HFF-Myc (cell line): ENCODE measurements at regions not wholly inside any gene's neighbourhood (a gene's known extent, or its start where the extent isn't known, plus 50 kb on each side); places are given as distances from the start of the nearest gene placed in this dataset.

Experiments
- DNase-seq: peaks from one replicate; pipeline ENCODE4 v3.0.0-alpha.2; 2011; ENCODE audit warnings: low read depth; ENCODE audit errors: extremely low read depth
- H3K4me3 ChIP-seq: replicated peaks from 2 replicates; pipeline ENCODE4 v1.5.1; 2011; ENCODE audit warnings: low read depth, mild to moderate bottlenecking, control low read depth, low read length
- CTCF ChIP-seq: IDR thresholded peaks from 2 replicates; pipeline ENCODE4 v1.5.1; 2012; ENCODE audit warnings: mild to moderate bottlenecking, low read depth, low read length, control low read depth; ENCODE audit errors: missing control alignments

DNA sequence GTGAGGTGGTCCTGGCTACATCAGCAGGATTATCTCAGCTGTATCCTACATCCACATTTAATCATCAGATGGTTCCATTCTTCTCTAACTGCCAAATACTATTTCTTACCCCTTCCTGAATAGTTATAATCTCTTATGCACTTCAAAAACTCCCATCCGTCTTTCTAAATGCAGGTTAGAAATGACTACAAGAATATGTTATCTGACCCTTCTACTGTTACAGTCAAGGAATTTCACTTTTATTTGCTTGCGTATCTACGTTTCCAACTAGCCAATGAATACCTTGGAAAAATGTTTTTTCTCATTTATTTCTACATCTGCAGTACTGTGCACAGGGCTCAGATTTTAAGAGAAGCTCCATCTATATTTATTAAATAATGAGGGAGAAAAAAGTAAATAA is 709.9 kb downstream of the KCNT2 start:
- no peak overlapping the region for H3K4me3 ChIP-seq
- no peak for TF ChIP-seq CTCF

DNA sequence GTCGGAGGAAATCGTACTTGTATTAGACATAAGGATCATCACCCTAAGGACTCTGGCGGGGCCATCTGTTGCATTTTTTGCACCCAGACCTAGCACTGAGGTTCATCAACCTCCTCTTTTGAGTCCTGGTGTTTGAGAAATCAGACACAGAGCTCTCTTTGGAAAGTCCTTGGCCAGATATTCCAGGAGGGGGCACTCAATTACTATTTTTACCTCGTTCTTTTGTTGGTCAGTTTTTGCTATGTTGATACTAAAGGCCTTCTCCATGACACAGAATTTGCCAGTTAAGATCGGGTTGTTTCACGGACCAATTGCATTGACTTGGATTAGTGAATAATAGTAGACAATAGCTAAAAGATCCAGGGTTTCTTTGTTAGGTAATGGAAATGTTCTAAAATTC is 711.2 kb downstream of the KCNT2 start:
- no peak for DNase-seq
- H3K4me3 ChIP-seq = no peak overlapping the region
- no peak for TF ChIP-seq CTCF

More for the DNA sequence above, 709.9 kb downstream of the KCNT2 start:
- DNase-seq = no peak

GRCh38 chr1:195894411-195894810 is 713.8 kb downstream of the KCNT2 start:
- no peak overlapping the region for H3K4me3 ChIP-seq
- no peak for TF ChIP-seq CTCF
- DNase-seq = no peak

DNA sequence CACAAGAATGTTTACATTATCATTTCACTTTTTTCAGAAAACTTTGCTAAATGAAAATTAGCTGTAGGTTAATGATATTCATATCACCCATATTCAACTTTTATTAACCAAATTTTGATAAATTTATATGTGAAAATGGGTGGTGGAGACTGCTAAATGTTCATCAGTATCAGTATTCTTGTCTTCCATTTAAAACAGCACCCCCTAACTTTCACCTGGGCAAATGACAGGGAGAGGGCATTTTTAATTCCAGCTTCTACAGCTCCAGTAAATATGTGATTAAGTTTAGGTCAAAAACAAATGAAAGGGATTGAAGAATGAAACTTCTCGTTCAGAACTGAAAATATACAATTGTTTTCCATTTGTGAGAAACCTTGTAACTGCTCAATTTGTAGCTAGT is 722.2 kb downstream of the KCNT2 start:
- no peak for TF ChIP-seq CTCF
- no peak for DNase-seq
- no peak overlapping the region for H3K4me3 ChIP-seq

GRCh38 chr1:195878478-195878877 is 729.8 kb downstream of the KCNT2 start:
- DNase-seq = no peak
- H3K4me3 ChIP-seq = no peak overlapping the region
- no peak for TF ChIP-seq CTCF

GRCh38 chr1:195876792-195877191 is 731.4 kb downstream of the KCNT2 start:
- TF ChIP-seq CTCF = no peak

GRCh38 chr1:195872376-195872775 is 735.9 kb downstream of the KCNT2 start:
- DNase-seq = no peak
- TF ChIP-seq CTCF = no peak
- H3K4me3 ChIP-seq = no peak overlapping the region

More at GRCh38 chr1:195876792-195877191, 731.4 kb downstream of the KCNT2 start:
- H3K4me3 ChIP-seq = no peak overlapping the region
- DNase-seq = no peak
